ENCODE measurements at regions not wholly inside any gene's neighbourhood (a gene's known extent, or its start where the extent isn't known, plus 50 kb on each side); places are given as distances from the start of the nearest gene placed in this dataset.

- no peak overlapping the region for H3K27ac ChIP-seq (ENCODE audit: low read depth, low read length)
- H3K9ac ChIP-seq (ENCODE audit: low read length) = no peak overlapping the region
- H3K4me3 ChIP-seq (ENCODE audit: low read depth, low read length) = no peak overlapping the region
- H3K27me3 ChIP-seq (ENCODE audit: control insufficient read depth, insufficient read depth, low read length) = no peaks in the 10 kb centered on the region
- H3K9me3 ChIP-seq (ENCODE audit: control insufficient read depth, insufficient read depth, low read depth, low read length) = no peaks in the 10 kb centered on the region
- no peaks in the 10 kb centered on the region for H3K36me3 ChIP-seq (ENCODE audit: control insufficient read depth, insufficient read depth, low read length)
- H3K4me1 ChIP-seq (ENCODE audit: control insufficient read depth, insufficient read depth, low read length) = no peaks in the 10 kb centered on the region
Measured at GRCh38 chr7:153034791-153035190, 275.2 kb downstream of the ACTR3B start.

- Histone ChIP-seq H3K9me3 (ENCODE audit: control insufficient read depth, insufficient read depth, low read depth, low read length) (no peaks in the 10 kb centered on the region), H3K27me3 (ENCODE audit: control insufficient read depth, insufficient read depth, low read length) (no peaks in the 10 kb centered on the region), H3K4me1 (ENCODE audit: control insufficient read depth, insufficient read depth, low read length) (no peaks in the 10 kb centered on the region), H3K9ac (ENCODE audit: low read length) (no peak overlapping the region), H3K36me3 (ENCODE audit: control insufficient read depth, insufficient read depth, low read length) (no peaks in the 10 kb centered on the region), H3K4me3 (ENCODE audit: low read depth, low read length) (no peak overlapping the region), H3K27ac (ENCODE audit: low read depth, low read length) (no peak overlapping the region)
Measured at GRCh38 chr7:153036396-153037063, 277.0 kb downstream of the ACTR3B start.

- no peaks in the 10 kb centered on the region for H3K36me3 ChIP-seq (ENCODE audit: control insufficient read depth, insufficient read depth, low read length)
- no peak overlapping the region for H3K9ac ChIP-seq (ENCODE audit: low read length)
- no peak overlapping the region for H3K4me3 ChIP-seq (ENCODE audit: low read depth, low read length)
- no peak overlapping the region for H3K27ac ChIP-seq (ENCODE audit: low read depth, low read length)
- no peaks in the 10 kb centered on the region for H3K4me1 ChIP-seq (ENCODE audit: control insufficient read depth, insufficient read depth, low read length)
- H3K9me3 ChIP-seq (ENCODE audit: control insufficient read depth, insufficient read depth, low read depth, low read length) = peaks cover 2% of the 10 kb centered on the region; the same call in 1 of the 2 replicates
- H3K27me3 ChIP-seq (ENCODE audit: control insufficient read depth, insufficient read depth, low read length) = no peaks in the 10 kb centered on the region
Measured at GRCh38 chr7:153043440-153043839, 283.9 kb downstream of the ACTR3B start.

GRCh38 chr7:153044981-153045380 lies 285.4 kb downstream of the ACTR3B start:
- no peak overlapping the region for H3K4me3 ChIP-seq (ENCODE audit: low read depth, low read length)
- H3K9me3 ChIP-seq (ENCODE audit: control insufficient read depth, insufficient read depth, low read depth, low read length) = peaks cover 2% of the 10 kb centered on the region; the same call in 1 of the 2 replicates
- no peaks in the 10 kb centered on the region for H3K4me1 ChIP-seq (ENCODE audit: control insufficient read depth, insufficient read depth, low read length)
- H3K9ac ChIP-seq (ENCODE audit: low read length) = no peak overlapping the region
- H3K27me3 ChIP-seq (ENCODE audit: control insufficient read depth, insufficient read depth, low read length) = no peaks in the 10 kb centered on the region
- no peaks in the 10 kb centered on the region for H3K36me3 ChIP-seq (ENCODE audit: control insufficient read depth, insufficient read depth, low read length)
- no peak overlapping the region for H3K27ac ChIP-seq (ENCODE audit: low read depth, low read length)

- H3K4me3 ChIP-seq (ENCODE audit: low read depth, low read length) = no peak overlapping the region
- H3K9ac ChIP-seq (ENCODE audit: low read length) = no peak overlapping the region
- H3K36me3 ChIP-seq (ENCODE audit: control insufficient read depth, insufficient read depth, low read length) = no peaks in the 10 kb centered on the region
- H3K27me3 ChIP-seq (ENCODE audit: control insufficient read depth, insufficient read depth, low read length) = no peaks in the 10 kb centered on the region
- H3K27ac ChIP-seq (ENCODE audit: low read depth, low read length) = no peak overlapping the region
- H3K4me1 ChIP-seq (ENCODE audit: control insufficient read depth, insufficient read depth, low read length) = no peaks in the 10 kb centered on the region
- H3K9me3 ChIP-seq (ENCODE audit: control insufficient read depth, insufficient read depth, low read depth, low read length) = peaks cover 2% of the 10 kb centered on the region; the same call in 1 of the 2 replicates
Measured at GRCh38 chr7:153047079-153047959, 287.8 kb downstream of the ACTR3B start.

- no peaks in the 10 kb centered on the region for H3K4me1 ChIP-seq (ENCODE audit: control insufficient read depth, insufficient read depth, low read length)
- no peak overlapping the region for H3K27ac ChIP-seq (ENCODE audit: low read depth, low read length)
- H3K27me3 ChIP-seq (ENCODE audit: control insufficient read depth, insufficient read depth, low read length) = no peaks in the 10 kb centered on the region
- peaks cover 2% of the 10 kb centered on the region; the same call in 1 of the 2 replicates for H3K9me3 ChIP-seq (ENCODE audit: control insufficient read depth, insufficient read depth, low read depth, low read length)
- H3K9ac ChIP-seq (ENCODE audit: low read length) = no peak overlapping the region
- H3K36me3 ChIP-seq (ENCODE audit: control insufficient read depth, insufficient read depth, low read length) = no peaks in the 10 kb centered on the region
- no peak overlapping the region for H3K4me3 ChIP-seq (ENCODE audit: low read depth, low read length)
Measured at GRCh38 chr7:153052206-153052605, 292.7 kb downstream of the ACTR3B start.

- no peak overlapping the region for H3K4me3 ChIP-seq (ENCODE audit: low read depth, low read length)
- H3K27me3 ChIP-seq (ENCODE audit: control insufficient read depth, insufficient read depth, low read length) = peaks cover 9% of the 10 kb centered on the region
- H3K36me3 ChIP-seq (ENCODE audit: control insufficient read depth, insufficient read depth, low read length) = no peaks in the 10 kb centered on the region
- no peaks in the 10 kb centered on the region for H3K9me3 ChIP-seq (ENCODE audit: control insufficient read depth, insufficient read depth, low read depth, low read length)
- H3K4me1 ChIP-seq (ENCODE audit: control insufficient read depth, insufficient read depth, low read length) = no peaks in the 10 kb centered on the region
- H3K27ac ChIP-seq (ENCODE audit: low read depth, low read length) = no peak overlapping the region
- H3K9ac ChIP-seq (ENCODE audit: low read length) = no peak overlapping the region
Measured at GRCh38 chr7:153061910-153062528, 302.5 kb downstream of the ACTR3B start.

GRCh38 chr7:153065051-153065450 lies 305.5 kb downstream of the ACTR3B start:
- no peaks in the 10 kb centered on the region for H3K9me3 ChIP-seq (ENCODE audit: control insufficient read depth, insufficient read depth, low read depth, low read length)
- peaks cover 9% of the 10 kb centered on the region for H3K27me3 ChIP-seq (ENCODE audit: control insufficient read depth, insufficient read depth, low read length)
- no peak overlapping the region for H3K4me3 ChIP-seq (ENCODE audit: low read depth, low read length)
- no peaks in the 10 kb centered on the region for H3K4me1 ChIP-seq (ENCODE audit: control insufficient read depth, insufficient read depth, low read length)
- H3K36me3 ChIP-seq (ENCODE audit: control insufficient read depth, insufficient read depth, low read length) = no peaks in the 10 kb centered on the region
- H3K27ac ChIP-seq (ENCODE audit: low read depth, low read length) = no peak overlapping the region
- no peak overlapping the region for H3K9ac ChIP-seq (ENCODE audit: low read length)

- H3K9ac ChIP-seq (ENCODE audit: low read length) = no peak overlapping the region
- no peaks in the 10 kb centered on the region for H3K4me1 ChIP-seq (ENCODE audit: control insufficient read depth, insufficient read depth, low read length)
- no peak overlapping the region for H3K4me3 ChIP-seq (ENCODE audit: low read depth, low read length)
- no peak overlapping the region for H3K27ac ChIP-seq (ENCODE audit: low read depth, low read length)
- peaks cover 9% of the 10 kb centered on the region for H3K27me3 ChIP-seq (ENCODE audit: control insufficient read depth, insufficient read depth, low read length)
- H3K9me3 ChIP-seq (ENCODE audit: control insufficient read depth, insufficient read depth, low read depth, low read length) = no peaks in the 10 kb centered on the region
- no peaks in the 10 kb centered on the region for H3K36me3 ChIP-seq (ENCODE audit: control insufficient read depth, insufficient read depth, low read length)
Measured at GRCh38 chr7:153066711-153067110, 307.2 kb downstream of the ACTR3B start.

GRCh38 chr7:153070141-153070540 lies 310.6 kb downstream of the ACTR3B start:
- H3K36me3 ChIP-seq (ENCODE audit: control insufficient read depth, insufficient read depth, low read length) = no peaks in the 10 kb centered on the region
- H3K9ac ChIP-seq (ENCODE audit: low read length) = no peak overlapping the region
- H3K9me3 ChIP-seq (ENCODE audit: control insufficient read depth, insufficient read depth, low read depth, low read length) = no peaks in the 10 kb centered on the region
- no peak overlapping the region for H3K27ac ChIP-seq (ENCODE audit: low read depth, low read length)
- no peak overlapping the region for H3K4me3 ChIP-seq (ENCODE audit: low read depth, low read length)
- no peaks in the 10 kb centered on the region; the same call in 1 of the 2 replicates for H3K27me3 ChIP-seq (ENCODE audit: control insufficient read depth, insufficient read depth, low read length)
- H3K4me1 ChIP-seq (ENCODE audit: control insufficient read depth, insufficient read depth, low read length) = no peaks in the 10 kb centered on the region

GRCh38 chr7:153072806-153073205 lies 313.3 kb downstream of the ACTR3B start:
- H3K9ac ChIP-seq (ENCODE audit: low read length) = no peak overlapping the region
- H3K36me3 ChIP-seq (ENCODE audit: control insufficient read depth, insufficient read depth, low read length) = no peaks in the 10 kb centered on the region
- no peaks in the 10 kb centered on the region for H3K4me1 ChIP-seq (ENCODE audit: control insufficient read depth, insufficient read depth, low read length)
- H3K27ac ChIP-seq (ENCODE audit: low read depth, low read length) = no peak overlapping the region
- no peak overlapping the region for H3K4me3 ChIP-seq (ENCODE audit: low read depth, low read length)
- H3K9me3 ChIP-seq (ENCODE audit: control insufficient read depth, insufficient read depth, low read depth, low read length) = no peaks in the 10 kb centered on the region
- H3K27me3 ChIP-seq (ENCODE audit: control insufficient read depth, insufficient read depth, low read length) = no peaks in the 10 kb centered on the region; the same call in 1 of the 2 replicates

All from HUES6 (cell line).